Mononuclear cell (primary cell): ENCODE measurements at regions not wholly inside any gene's neighbourhood (a gene's known extent, or its start where the extent isn't known, plus 50 kb on each side); places are given as distances from the start of the nearest gene placed in this dataset.

Experiments used
- H3K27me3 ChIP-seq: 2 replicates; pipeline ENCODE4 v1.6.0; 2011; ENCODE audit warnings: low read length, control low read depth; ENCODE audit not compliant: insufficient read depth
- H3K4me1 ChIP-seq: 2 replicates; pipeline ENCODE4 v1.5.1; 2011; ENCODE audit warnings: mild to moderate bottlenecking, low read length, control low read depth; ENCODE audit not compliant: insufficient read depth
- H3K4me3 ChIP-seq: 2 replicates; pipeline ENCODE4 v1.5.1; 2011; ENCODE audit warnings: mild to moderate bottlenecking, low read length, moderate library complexity
- H3K9me3 ChIP-seq: 2 replicates; pipeline ENCODE4 v1.5.1; 2011; ENCODE audit warnings: low read depth, mild to moderate bottlenecking, control low read depth, low read length

- H3K4me1 ChIP-seq, result peaks cover 52% of the 10 kb centered on the region
- H3K9me3 ChIP-seq, result no peaks in the 10 kb centered on the region
- no peaks in the 10 kb centered on the region for H3K27me3 ChIP-seq
- no peak overlapping the region for H3K4me3 ChIP-seq
These were observed 141.9 kb upstream of the CDH5 start for GRCh38 chr16:66224626-66225025.

- H3K9me3 ChIP-seq, result no peaks in the 10 kb centered on the region
- H3K4me1 ChIP-seq, result peaks cover 47% of the 10 kb centered on the region
- H3K4me3 ChIP-seq, result no peak overlapping the region
- no peaks in the 10 kb centered on the region for H3K27me3 ChIP-seq
These were observed 142.3 kb upstream of the CDH5 start for GRCh38 chr16:66224186-66224585.

GRCh38 chr16:66223176-66223780, 143.2 kb upstream of the CDH5 start:
- Histone ChIP-seq H3K9me3 (no peaks in the 10 kb centered on the region), H3K27me3 (no peaks in the 10 kb centered on the region), H3K4me3 (no peak overlapping the region), H3K4me1 (peaks cover 38% of the 10 kb centered on the region)

- H3K4me3 ChIP-seq, result no peak overlapping the region
- peaks cover 33% of the 10 kb centered on the region for H3K4me1 ChIP-seq
- H3K27me3 ChIP-seq, result no peaks in the 10 kb centered on the region
- H3K9me3 ChIP-seq, result no peaks in the 10 kb centered on the region
These were observed 143.7 kb upstream of the CDH5 start for GRCh38 chr16:66222756-66223155.

- Histone ChIP-seq H3K4me1 (peaks cover 32% of the 10 kb centered on the region), H3K27me3 (no peaks in the 10 kb centered on the region), H3K9me3 (no peaks in the 10 kb centered on the region), H3K4me3 (no peak overlapping the region)
These were observed 145.8 kb upstream of the CDH5 start for GRCh38 chr16:66220702-66221101.

- Histone ChIP-seq H3K4me3 (no peak overlapping the region), H3K9me3 (no peaks in the 10 kb centered on the region), H3K4me1 (peaks cover 24% of the 10 kb centered on the region), H3K27me3 (no peaks in the 10 kb centered on the region)
These were observed 147.0 kb upstream of the CDH5 start for GRCh38 chr16:66219491-66219890.

- H3K9me3 ChIP-seq, result no peaks in the 10 kb centered on the region
- no peaks in the 10 kb centered on the region for H3K27me3 ChIP-seq
- peaks cover 15% of the 10 kb centered on the region for H3K4me1 ChIP-seq
- no peak overlapping the region for H3K4me3 ChIP-seq
These were observed 154.1 kb upstream of the CDH5 start for GRCh38 chr16:66212428-66212827.

- peaks cover 22% of the 10 kb centered on the region for H3K4me1 ChIP-seq
- no peak overlapping the region for H3K4me3 ChIP-seq
- no peaks in the 10 kb centered on the region for H3K9me3 ChIP-seq
- H3K27me3 ChIP-seq, result no peaks in the 10 kb centered on the region
These were observed 154.8 kb upstream of the CDH5 start for GRCh38 chr16:66211651-66212050.

GRCh38 chr16:66207883-66208265, 158.6 kb upstream of the CDH5 start:
- Histone ChIP-seq H3K4me1 (peaks cover 43% of the 10 kb centered on the region), H3K27me3 (no peaks in the 10 kb centered on the region), H3K9me3 (no peaks in the 10 kb centered on the region), H3K4me3 (no peak overlapping the region)

GRCh38 chr16:66207139-66207882, 159.2 kb upstream of the CDH5 start:
- H3K27me3 ChIP-seq, result no peaks in the 10 kb centered on the region
- H3K4me1 ChIP-seq, result peaks cover 43% of the 10 kb centered on the region
- H3K4me3 ChIP-seq, result no peak overlapping the region
- no peaks in the 10 kb centered on the region for H3K9me3 ChIP-seq

- no peaks in the 10 kb centered on the region for H3K9me3 ChIP-seq
- peaks cover 43% of the 10 kb centered on the region for H3K4me1 ChIP-seq
- H3K4me3 ChIP-seq, result no peak overlapping the region
- no peaks in the 10 kb centered on the region for H3K27me3 ChIP-seq
These were observed 160.1 kb upstream of the CDH5 start for GRCh38 chr16:66206363-66206762.

GRCh38 chr16:66205287-66206231, 160.9 kb upstream of the CDH5 start:
- no peaks in the 10 kb centered on the region for H3K9me3 ChIP-seq
- no peaks in the 10 kb centered on the region for H3K27me3 ChIP-seq
- no peak overlapping the region for H3K4me3 ChIP-seq
- H3K4me1 ChIP-seq, result peaks cover 43% of the 10 kb centered on the region

GRCh38 chr16:66204756-66205155, 161.7 kb upstream of the CDH5 start:
- no peak overlapping the region for H3K4me3 ChIP-seq
- H3K4me1 ChIP-seq, result peaks cover 47% of the 10 kb centered on the region
- no peaks in the 10 kb centered on the region for H3K27me3 ChIP-seq
- H3K9me3 ChIP-seq, result no peaks in the 10 kb centered on the region

GRCh38 chr16:66203476-66203875, 163.0 kb upstream of the CDH5 start:
- Histone ChIP-seq H3K4me3 (no peak overlapping the region), H3K4me1 (peaks cover 51% of the 10 kb centered on the region), H3K27me3 (no peaks in the 10 kb centered on the region), H3K9me3 (no peaks in the 10 kb centered on the region)

GRCh38 chr16:66199189-66199588, 167.3 kb upstream of the CDH5 start:
- Histone ChIP-seq H3K9me3 (no peaks in the 10 kb centered on the region), H3K4me1 (peaks cover 15% of the 10 kb centered on the region), H3K27me3 (no peaks in the 10 kb centered on the region), H3K4me3 (no peak overlapping the region)
